Kidney (tissue), 13 donors: ENCODE measurements at regions not wholly inside any gene's neighbourhood (a gene's known extent, or its start where the extent isn't known, plus 50 kb on each side); places are given as distances from the start of the nearest gene placed in this dataset.

Source experiments
- DNase-seq, 5 donors: peaks; one replicate each; pipeline ENCODE4 v3.0.0-alpha.2; 2013 to 2020
- FAIRE-seq: peaks from 2 replicates; lab custom pipeline; 2012; peaks lifted over from hg19 to GRCh38; lab: Jason Lieb, UNC
- H3K27ac ChIP-seq, 2 donors: one replicate each; pipeline ENCODE4 v1.7.0; 2013; ENCODE audit warnings: low read depth in 2 of 2, low read length in 2 of 2, inconsistent platforms in 1 of 2
- H3K27me3 ChIP-seq: one replicate; pipeline ENCODE4 v1.7.1; 2013; ENCODE audit warnings: low read length, inconsistent platforms; ENCODE audit not compliant: control insufficient read depth, insufficient read depth
- H3K36me3 ChIP-seq, 3 donors: one replicate each; pipeline versions ENCODE4 v1.7.0 to v1.7.1; 2013; ENCODE audit warnings: low read length in 3 of 3, control low read depth in 1 of 3, inconsistent platforms in 1 of 3; ENCODE audit not compliant: insufficient read depth in 3 of 3, control insufficient read depth in 2 of 3
- H3K4me1 ChIP-seq, 3 donors: one replicate each; pipeline versions ENCODE4 v1.7.0 to v1.7.1; 2013; ENCODE audit warnings: low read length in 3 of 3, inconsistent platforms in 1 of 3, low read depth in 1 of 3; ENCODE audit not compliant: control insufficient read depth in 2 of 3, insufficient read depth in 2 of 3
- H3K4me3 ChIP-seq, 3 donors: one replicate each; pipeline versions ENCODE4 v1.7.0 to v1.8.1; 2013; ENCODE audit warnings: low read length in 3 of 3, control low read depth in 1 of 3, inconsistent platforms in 1 of 3
- H3K9ac ChIP-seq, 3 donors: one replicate each; pipeline versions ENCODE4 v1.7.0 to v1.7.1; 2013; ENCODE audit warnings: low read length in 3 of 3, control low read depth in 1 of 3, inconsistent platforms in 1 of 3
- H3K9me3 ChIP-seq, 3 donors: one replicate each; pipeline versions ENCODE4 v1.7.0 to v1.7.1; 2013; ENCODE audit warnings: low read length in 3 of 3, control low read depth in 1 of 3, inconsistent platforms in 1 of 3; ENCODE audit not compliant: control insufficient read depth in 2 of 3, insufficient read depth in 1 of 3
- CTCF ChIP-seq: IDR thresholded peaks from 3 replicates; pipeline ENCODE4 v1.5.1; 2012; ENCODE audit warnings: mild to moderate bottlenecking, moderate library complexity, borderline replicate concordance; ENCODE audit not compliant: insufficient read depth; ENCODE audit errors: extremely low read depth
- intact Hi-C: fragments of 100-400 bp; cut with DNase I; formaldehyde crosslinking; loops from one replicate; pipeline ENCODE4 v1.11.1; 2022
- donor health status: control.
- donor health status: control.
- donor health status: control.
- donor health status: control.
- donor health status: control.
- donor health status: DM: yes; HTN: yes; CAD: no.
- donor health status: Normal renal cell carcinoma (clear cell type).

GRCh38 chr13:50629497-50629896 is 214.0 kb downstream of the DLEU7 start:
- no peak for TF ChIP-seq CTCF
- H3K9ac ChIP-seq = no peak overlapping the region
- FAIRE-seq (no peak), DNase-seq (peak in 3 of 5 donors; percentile 50 to 81 (median 69))
- no peaks in the 10 kb centered on the region for H3K4me1 ChIP-seq
- no peak overlapping the region for H3K27ac ChIP-seq
- H3K27me3 ChIP-seq = no peaks in the 10 kb centered on the region
- intact Hi-C loops = no loop called here
- no peak overlapping the region for H3K4me3 ChIP-seq
- H3K36me3 ChIP-seq = no peaks in the 10 kb centered on the region
- no peaks in the 10 kb centered on the region for H3K9me3 ChIP-seq

- H3K9me3 ChIP-seq = no peaks in the 10 kb centered on the region
Observed at GRCh38 chr13:50629966-50630365, 213.5 kb downstream of the DLEU7 start.

GRCh38 chr13:50631041-50631440 is 212.5 kb downstream of the DLEU7 start:
- Histone ChIP-seq H3K9me3 (no peaks in the 10 kb centered on the region), H3K9ac (no peak overlapping the region), H3K4me1 (no peaks in the 10 kb centered on the region), H3K27ac (no peak overlapping the region), H3K27me3 (no peaks in the 10 kb centered on the region), H3K36me3 (no peaks in the 10 kb centered on the region), H3K4me3 (no peak overlapping the region)
- intact Hi-C loops = no loop called here
- DNase-seq (no peak), FAIRE-seq (no peak)
- no peak for TF ChIP-seq CTCF

More at GRCh38 chr13:50629966-50630365, 213.5 kb downstream of the DLEU7 start:
- Histone ChIP-seq H3K27ac (no peak overlapping the region), H3K36me3 (no peaks in the 10 kb centered on the region), H3K9ac (no peak overlapping the region), H3K4me3 (no peak overlapping the region), H3K27me3 (no peaks in the 10 kb centered on the region), H3K4me1 (no peaks in the 10 kb centered on the region)
- DNase-seq (no peak), FAIRE-seq (no peak)
- intact Hi-C loops = no loop called here
- TF ChIP-seq CTCF = no peak

- H3K9ac ChIP-seq = no peak overlapping the region
- no peaks in the 10 kb centered on the region for H3K9me3 ChIP-seq
- H3K27ac ChIP-seq = no peak overlapping the region
- FAIRE-seq (no peak), DNase-seq (no peak)
- intact Hi-C loops = no loop called here
- peaks cover 0 to 3% (median 0%) of the 10 kb centered on the region in 3 donors for H3K4me1 ChIP-seq
- no peak overlapping the region for H3K4me3 ChIP-seq
- H3K27me3 ChIP-seq = no peaks in the 10 kb centered on the region
- no peak for TF ChIP-seq CTCF
- H3K36me3 ChIP-seq = no peaks in the 10 kb centered on the region
Observed at GRCh38 chr13:50634339-50634738, 209.2 kb downstream of the DLEU7 start.
